GM23338 (cell line): ENCODE measurements at regions not wholly inside any gene's neighbourhood (a gene's known extent, or its start where the extent isn't known, plus 50 kb on each side); places are given as distances from the start of the nearest gene placed in this dataset.

Experiments used
- CREB1 ChIP-seq: fragments of 250-450 bp; sonication (Bioruptor Pico); IDR thresholded peaks from 2 replicates; pipeline ENCODE4 v1.5.0; 2020; ENCODE audit warnings: low read depth, mild to moderate bottlenecking, moderate library complexity
- ETS1 ChIP-seq: IDR thresholded peaks from 2 replicates; pipeline ENCODE4 v1.6.1; 2016; ENCODE audit warnings: antibody characterized with exemption
- EZH2 ChIP-seq: fragments of 200-600 bp; sonication (generic); IDR thresholded peaks from one replicate; pipeline ENCODE4 v1.8.0; 2017; ENCODE audit warnings: antibody characterized with exemption, mild to moderate bottlenecking, low read depth; ENCODE audit not compliant: unreplicated experiment
- EZH2phosphoT487 ChIP-seq: fragments of 200-600 bp; sonication (generic); IDR thresholded peaks from one replicate; pipeline ENCODE4 v1.8.1; 2018; ENCODE audit warnings: antibody characterized with exemption; ENCODE audit not compliant: unreplicated experiment
- JUNB ChIP-seq: IDR thresholded peaks from one replicate; pipeline ENCODE4 v1.6.1; 2016; ENCODE audit warnings: antibody characterized with exemption; ENCODE audit not compliant: unreplicated experiment
- POLR2AphosphoS5 ChIP-seq: IDR thresholded peaks from 2 replicates; pipeline ENCODE4 v1.6.1; 2016; ENCODE audit warnings: antibody characterized with exemption, low read depth
- REST ChIP-seq: IDR thresholded peaks from one replicate; pipeline ENCODE4 v1.6.1; 2018; ENCODE audit warnings: antibody characterized with exemption; ENCODE audit not compliant: unreplicated experiment
- ZNF114 ChIP-seq: fragments of 250-450 bp; sonication (Bioruptor Pico); IDR thresholded peaks from 2 replicates; pipeline ENCODE4 v1.5.0; 2020; ENCODE audit warnings: mild to moderate bottlenecking, moderate library complexity
- ZNF331 ChIP-seq: fragments of 250-450 bp; sonication (Bioruptor Pico); IDR thresholded peaks from 2 replicates; pipeline ENCODE4 v1.5.0; 2020; ENCODE audit warnings: low read depth, mild to moderate bottlenecking, moderate library complexity
- TF ChIP-seq, protein P1 (sequence below), 2 experiments: fragments of 200-600 bp in 1 of 2; sonication (generic) in 1 of 2; conservative IDR thresholded peaks; 2 replicates each; pipeline versions ENCODE4 v1.5.1 to v1.6.1; 2016 to 2017; ENCODE audit warnings: antibody characterized with exemption in 2 of 2, low read depth in 2 of 2, mild to moderate bottlenecking in 2 of 2, moderate library complexity in 1 of 2

DNA sequence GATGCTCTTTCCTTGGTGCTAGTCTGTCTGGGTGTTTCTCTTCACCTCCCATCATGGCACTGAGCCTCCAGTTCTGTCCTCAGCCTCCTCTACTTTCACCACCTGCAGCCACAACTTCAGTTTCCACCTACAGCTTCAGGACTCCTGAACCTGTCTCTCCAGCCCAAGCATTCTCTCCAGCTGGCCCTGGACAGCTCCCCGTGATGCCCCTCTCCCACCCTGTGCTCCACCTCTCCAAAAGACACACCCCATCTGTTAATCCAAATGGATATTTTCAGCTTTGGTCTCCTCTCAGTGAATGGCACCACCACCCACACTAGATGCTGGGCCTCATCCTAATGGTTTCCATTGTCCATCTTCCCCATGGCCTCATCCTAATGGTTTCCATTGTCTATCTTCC is 79.5 kb upstream of the NEDD9 start:
- TF ChIP-seq, protein P1, sequence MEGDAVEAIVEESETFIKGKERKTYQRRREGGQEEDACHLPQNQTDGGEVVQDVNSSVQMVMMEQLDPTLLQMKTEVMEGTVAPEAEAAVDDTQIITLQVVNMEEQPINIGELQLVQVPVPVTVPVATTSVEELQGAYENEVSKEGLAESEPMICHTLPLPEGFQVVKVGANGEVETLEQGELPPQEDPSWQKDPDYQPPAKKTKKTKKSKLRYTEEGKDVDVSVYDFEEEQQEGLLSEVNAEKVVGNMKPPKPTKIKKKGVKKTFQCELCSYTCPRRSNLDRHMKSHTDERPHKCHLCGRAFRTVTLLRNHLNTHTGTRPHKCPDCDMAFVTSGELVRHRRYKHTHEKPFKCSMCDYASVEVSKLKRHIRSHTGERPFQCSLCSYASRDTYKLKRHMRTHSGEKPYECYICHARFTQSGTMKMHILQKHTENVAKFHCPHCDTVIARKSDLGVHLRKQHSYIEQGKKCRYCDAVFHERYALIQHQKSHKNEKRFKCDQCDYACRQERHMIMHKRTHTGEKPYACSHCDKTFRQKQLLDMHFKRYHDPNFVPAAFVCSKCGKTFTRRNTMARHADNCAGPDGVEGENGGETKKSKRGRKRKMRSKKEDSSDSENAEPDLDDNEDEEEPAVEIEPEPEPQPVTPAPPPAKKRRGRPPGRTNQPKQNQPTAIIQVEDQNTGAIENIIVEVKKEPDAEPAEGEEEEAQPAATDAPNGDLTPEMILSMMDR (conservative IDR thresholded peaks at IDR 0.05; ENCODE audit: low read depth in 2 of 2) = no peak
- no peak for TF ChIP-seq EZH2phosphoT487
- TF ChIP-seq ZNF331 = no peak
- TF ChIP-seq ETS1 = no peak
- TF ChIP-seq POLR2AphosphoS5 = no peak
- no peak for TF ChIP-seq EZH2
- TF ChIP-seq ZNF114 (CRISPR knock-in tag) = no peak
- no peak for TF ChIP-seq REST
- no peak for TF ChIP-seq CREB1 (CRISPR knock-in tag)
- no peak for TF ChIP-seq JUNB
